ENCODE measurements at regions not wholly inside any gene's neighbourhood (a gene's known extent, or its start where the extent isn't known, plus 50 kb on each side); places are given as distances from the start of the nearest gene placed in this dataset.

DNA sequence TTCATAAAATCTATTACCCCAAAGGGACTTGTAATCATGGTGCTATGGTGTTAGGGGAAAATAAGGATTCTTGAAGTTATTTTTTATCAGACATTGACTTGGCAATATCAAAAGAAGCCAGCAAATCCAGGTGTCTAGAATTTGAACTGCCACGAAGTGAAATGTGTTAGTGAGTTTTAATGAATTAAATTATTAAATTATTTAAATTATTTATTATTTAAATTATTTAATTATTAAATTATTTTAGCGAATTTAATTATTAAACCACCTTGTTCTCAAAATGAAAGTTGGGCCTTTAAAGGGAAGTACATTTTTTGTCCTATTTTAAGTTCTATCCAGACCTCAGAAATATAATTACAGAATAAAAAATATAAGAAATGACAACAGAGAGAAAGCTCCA lies 332.6 kb upstream of the SMC2 start:
- DNase-seq (ENCODE audit: low spot score) = no peak

DNA sequence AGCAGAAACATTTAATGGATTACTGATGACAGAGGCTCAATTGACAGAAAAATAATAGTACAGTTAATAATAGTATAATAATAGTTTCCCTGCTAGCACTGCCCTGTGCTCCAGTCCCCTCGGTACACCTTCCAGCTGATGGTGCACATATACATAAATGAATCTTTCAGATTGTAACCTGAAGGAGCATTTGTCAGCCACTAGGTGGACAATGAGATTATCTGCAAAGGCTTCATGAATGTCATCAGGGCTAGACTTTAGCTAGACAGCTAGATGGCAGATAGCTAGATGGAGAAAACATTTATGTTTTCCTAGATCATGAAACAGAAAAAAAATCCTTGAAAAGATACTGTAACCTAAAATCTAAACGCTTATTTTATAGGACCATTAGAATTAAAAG lies 304.4 kb upstream of the SMC2 start:
- no peak for DNase-seq (ENCODE audit: low spot score)

DNA sequence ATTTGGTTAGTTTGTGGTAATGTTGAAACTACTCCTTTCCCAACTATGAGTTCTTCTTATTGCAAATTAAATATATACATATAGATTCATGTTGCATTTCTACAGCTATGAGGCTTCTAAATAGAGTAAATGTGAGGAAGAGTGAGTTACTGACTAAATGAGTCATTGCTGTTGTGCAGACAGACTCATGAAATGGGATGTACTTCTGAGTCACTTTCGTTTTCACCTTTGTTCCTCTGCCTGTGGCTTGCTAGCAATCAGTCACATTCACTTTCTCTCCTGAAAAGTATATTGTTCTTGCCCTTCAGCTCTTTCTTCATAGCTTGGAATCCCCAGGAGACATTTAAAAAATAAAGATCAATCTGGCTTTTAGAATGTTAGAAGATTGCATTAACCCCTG lies 295.5 kb upstream of the SMC2 start:
- peak; percentile 89 for DNase-seq (ENCODE audit: low spot score)

DNA sequence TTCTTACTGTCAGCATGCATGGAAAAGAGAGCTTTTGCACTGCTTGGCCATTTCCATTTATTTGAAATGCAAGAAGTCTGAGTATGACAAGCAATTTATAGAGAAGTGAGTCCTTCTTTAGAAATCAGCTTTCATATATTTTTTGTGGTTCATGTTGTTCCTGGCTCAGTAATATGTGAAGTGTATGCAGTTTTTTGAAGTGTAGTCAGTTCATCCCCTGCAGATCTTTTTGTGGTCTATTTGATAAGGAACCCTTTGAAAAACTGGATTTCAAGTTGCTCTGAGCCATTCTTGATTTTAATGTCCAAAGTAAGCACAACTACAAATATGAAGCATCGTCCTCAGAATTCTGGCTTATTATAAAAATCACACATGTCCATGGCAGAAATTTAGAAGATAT lies 294.1 kb upstream of the SMC2 start:
- no peak for DNase-seq (ENCODE audit: low spot score)

DNA sequence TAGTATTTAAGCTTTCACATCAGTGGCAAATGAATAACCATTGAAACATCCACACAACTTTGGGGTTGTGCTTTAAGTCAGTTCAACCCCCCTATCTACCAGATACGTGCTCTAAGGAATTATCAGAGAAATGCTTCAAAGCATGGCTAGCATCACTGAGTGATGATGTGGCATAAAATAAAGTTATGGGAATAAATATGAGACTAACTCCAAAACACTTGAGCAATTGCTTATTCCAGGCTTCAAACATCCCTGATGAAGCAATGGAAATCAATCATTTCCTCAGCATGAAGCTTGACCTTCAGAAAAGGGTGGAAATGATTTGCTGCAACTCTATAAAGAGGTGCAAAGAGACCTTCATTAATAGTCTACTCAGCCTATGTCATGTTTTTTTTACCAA lies 292.0 kb upstream of the SMC2 start:
- DNase-seq (ENCODE audit: low spot score) = no peak

DNA sequence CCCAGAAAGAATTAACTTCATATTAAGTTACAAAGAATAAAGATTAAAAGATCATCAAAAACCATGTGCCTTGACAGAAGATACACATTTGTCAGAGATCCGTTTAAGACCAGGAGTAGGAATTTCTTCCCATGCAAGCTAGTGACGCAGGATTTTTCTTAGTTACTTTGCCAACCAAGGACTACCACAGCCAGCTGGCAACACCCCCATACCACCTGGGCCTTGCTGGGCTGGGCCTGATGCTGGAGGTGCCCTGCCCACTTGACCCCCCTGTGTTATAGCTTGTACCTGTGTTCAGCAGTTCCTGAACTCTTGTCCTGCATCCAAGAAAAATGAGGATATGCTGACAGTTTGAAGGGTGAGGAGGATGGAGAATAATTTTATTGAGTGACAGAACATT lies 290.9 kb upstream of the SMC2 start:
- DNase-seq (ENCODE audit: low spot score) = no peak

DNA sequence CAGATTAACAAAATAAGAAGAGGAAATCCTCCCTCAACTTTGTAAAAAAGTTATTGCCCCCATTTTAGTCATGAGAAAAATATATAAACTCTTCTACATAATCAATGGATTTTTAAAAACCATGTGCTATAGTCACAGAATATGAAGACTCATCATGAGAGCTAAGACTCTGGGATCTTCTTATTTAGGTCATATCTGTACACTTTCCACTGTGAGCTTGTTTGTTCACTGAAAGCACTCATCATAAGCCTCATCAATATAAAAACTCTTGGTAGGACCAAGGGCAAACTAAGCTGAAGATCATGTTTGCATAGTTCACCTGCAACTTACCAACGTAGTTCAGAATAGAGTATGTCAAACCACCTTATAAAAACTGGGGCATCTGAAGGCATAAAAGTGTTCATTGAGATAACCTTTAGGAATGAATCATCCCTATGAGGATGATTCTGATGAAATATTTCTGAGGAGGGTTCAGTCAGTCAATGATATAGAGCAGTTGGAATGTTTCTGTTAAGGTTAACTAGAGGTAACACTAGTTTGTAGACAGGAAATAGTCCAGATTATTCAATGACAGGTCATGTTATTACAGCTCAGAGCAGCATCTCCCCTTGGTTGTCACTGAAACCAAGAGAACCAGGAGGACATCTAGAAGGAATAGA lies 289.9 kb upstream of the SMC2 start:
- peak; percentile 94 for DNase-seq (ENCODE audit: low spot score)

DNA sequence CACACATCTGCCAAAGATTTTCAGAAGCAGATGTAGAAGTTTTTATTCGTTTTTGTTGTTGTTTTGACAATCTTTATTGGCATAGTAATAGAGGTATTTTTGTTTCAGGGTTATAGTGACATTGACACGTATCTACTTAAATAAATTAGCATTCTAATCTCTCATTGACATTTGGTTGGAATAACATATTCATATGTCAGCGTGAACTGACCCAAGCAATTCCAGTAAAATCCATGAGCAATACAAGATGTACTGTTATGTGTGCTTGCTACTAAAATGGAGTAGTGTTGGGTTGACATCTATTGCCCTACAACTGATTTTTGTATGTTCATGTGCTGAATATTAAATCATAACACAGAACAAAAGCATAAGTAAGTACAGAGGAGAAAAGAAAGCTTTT lies 284.4 kb upstream of the SMC2 start:
- no peak for DNase-seq (ENCODE audit: low spot score)

DNA sequence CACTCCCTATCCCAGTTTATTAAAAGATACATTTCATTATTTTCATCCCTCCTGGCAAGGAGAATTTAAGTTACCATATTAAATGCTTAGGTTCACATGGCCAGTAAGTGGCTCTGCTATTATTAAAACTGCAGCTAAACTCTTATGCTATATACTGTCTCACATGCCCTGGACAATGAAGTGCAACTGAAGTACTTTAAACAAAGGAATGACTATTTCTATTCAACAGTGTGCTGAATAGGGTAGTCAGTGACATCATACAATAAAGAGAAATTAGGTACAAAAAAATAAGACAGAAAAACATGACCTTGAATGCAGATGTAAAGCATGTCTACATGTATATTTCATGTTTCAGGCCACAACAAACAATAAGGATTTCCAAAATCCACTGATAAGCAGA lies 282.6 kb upstream of the SMC2 start:
- no peak for DNase-seq (ENCODE audit: low spot score)

DNA sequence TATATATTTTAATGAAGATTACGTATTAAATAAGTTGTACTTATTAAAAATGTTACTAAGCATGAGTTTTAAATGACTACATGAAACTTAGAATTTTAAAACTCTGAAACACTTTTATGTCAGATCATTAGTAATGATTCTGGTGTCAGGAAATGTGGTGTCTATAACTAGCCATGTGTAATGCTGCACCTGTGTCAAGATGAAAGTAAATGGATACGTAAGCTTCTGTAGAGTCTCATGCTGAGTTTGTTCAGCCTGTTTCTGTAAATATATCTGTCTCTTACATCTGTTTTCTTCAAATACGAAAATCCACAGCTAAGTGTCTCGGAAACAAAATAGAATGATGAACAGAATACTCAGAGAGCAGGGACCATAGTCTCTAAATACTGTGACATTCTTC lies 278.0 kb upstream of the SMC2 start:
- DNase-seq (ENCODE audit: low spot score) = no peak

DNA sequence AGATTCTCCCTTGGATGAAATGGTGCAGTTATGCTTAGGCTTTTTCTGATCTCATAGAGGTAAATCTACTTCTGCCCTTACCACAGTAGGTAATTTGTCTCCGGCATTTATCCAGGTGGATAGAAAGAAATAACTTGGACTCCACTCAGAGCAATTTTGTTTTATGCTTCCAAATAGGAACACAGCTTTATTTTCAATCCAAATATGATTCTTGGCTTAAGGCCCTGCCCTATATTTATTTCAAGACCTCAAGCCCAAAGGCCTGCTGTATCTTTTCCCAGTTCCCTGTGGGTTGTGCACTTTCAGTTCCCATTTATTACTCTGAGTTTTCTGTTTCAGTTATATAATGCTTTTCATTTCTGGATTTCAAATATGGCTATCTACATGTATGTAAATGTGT lies 274.2 kb upstream of the SMC2 start:
- no peak for DNase-seq (ENCODE audit: low spot score)

DNA sequence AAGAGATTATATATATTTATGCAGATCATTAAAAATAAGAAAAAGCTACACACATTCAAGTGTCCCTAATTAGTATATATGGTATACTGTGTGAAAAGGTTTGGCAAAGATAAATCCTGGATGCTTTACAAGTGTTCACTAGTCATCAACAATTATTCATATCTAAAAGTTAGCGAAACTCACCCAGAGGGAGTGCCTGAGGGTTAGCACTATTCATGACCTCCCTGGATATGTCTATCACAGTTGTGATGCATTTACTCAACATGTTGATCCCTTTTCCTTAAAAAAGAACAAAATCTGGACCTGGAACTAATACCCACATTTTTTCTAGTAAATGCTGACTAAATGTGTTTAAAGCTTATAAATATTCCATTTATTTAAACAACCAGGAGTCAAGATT lies 273.0 kb upstream of the SMC2 start:
- DNase-seq (ENCODE audit: low spot score) = no peak

DNA sequence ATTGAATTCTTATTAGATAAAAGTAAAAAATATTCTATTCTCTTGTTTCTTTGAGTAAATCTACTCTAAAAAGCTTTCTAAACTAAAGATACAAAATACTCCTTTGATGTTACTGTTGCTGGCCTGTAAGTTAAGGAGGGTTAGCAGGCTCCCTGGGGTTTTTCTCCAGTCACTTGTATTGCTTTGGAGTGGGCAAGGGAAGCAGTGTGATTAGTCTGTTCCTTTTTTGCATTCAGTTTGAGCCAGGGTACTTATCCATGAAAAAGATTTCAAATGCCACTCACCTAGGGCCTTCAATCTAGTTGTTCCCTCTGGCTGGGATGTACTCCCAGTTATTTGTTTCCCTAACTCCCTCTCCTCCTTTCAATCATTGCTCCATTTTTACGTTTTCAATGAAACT lies 256.2 kb upstream of the SMC2 start:
- DNase-seq (ENCODE audit: low spot score) = no peak

DNA sequence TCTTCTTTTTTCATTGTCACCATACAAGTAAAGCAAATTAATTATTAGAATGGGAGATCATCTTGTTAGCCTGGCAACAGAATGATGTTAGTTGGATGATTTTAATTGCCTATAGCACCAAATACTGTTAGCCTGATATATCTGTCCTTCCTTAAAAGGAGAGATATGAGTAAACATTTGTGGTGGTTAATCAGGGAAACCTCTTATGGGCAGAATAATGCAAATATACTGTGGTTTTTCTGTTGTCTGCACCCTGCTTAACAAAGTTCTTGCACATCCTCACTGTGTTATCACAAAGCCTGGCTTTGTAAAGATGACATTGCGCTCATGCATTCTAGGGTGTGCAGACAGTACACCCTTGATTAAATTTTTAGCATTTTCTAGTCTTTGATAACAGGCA lies 254.9 kb upstream of the SMC2 start:
- no peak for DNase-seq (ENCODE audit: low spot score)

DNA sequence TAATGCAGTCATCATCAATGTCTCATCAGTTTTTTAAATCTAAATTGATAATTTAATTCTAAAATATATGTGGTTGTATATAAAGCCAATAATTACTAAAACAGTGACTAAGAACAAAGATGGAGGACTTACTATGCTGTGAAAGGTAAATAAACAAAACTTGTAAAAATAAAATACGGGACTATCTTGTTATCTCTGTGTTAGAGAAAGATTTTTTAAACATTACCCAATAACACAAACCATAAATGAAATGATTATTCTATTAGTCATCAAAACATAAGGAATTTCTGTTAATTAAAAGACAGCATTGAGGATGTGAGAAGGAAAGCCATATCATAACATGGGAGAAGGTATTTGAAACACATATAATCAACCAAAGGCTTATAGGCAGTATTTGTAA lies 226.2 kb upstream of the SMC2 start:
- peak; percentile 4 for DNase-seq (ENCODE audit: low spot score)

DNA sequence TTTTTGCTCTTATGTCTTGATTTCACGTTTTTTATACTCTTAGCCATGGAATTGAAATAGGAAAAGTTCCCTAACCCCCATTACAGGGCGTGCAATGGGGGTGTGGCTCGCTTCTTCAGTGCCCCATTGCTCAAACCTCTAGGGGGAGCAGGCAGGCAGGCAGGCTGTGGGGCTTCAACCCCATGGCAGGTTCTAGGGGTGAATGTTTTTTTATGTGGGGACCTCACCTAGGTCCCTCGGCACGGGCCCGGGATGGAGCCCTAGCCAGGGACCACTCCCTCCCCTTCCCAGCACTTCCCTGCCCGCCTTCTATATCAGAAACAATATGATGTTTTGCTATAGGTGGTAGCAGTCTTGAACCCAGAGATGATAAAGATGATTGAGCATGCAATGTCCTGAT lies 221.3 kb upstream of the SMC2 start:
- DNase-seq (ENCODE audit: low spot score) = no peak

DNA sequence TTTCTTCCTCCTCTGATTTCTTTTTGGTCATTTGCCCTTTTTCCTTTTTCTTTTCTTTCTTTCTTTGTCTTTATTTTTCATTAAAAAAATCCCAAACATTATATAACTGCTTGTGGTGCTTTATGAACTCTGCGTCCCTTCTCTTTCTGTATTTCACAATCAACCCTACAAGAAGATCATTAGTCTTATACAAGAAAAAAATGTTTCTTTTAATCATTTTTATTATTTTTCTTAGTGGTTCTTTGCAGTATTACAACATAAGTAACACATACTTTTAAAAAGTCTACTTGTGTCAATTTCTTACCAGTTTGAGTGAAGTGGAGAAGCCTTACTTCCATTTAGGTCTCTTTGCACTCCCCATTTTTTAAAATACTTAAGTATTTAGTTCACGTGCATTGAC lies 212.7 kb upstream of the SMC2 start:
- DNase-seq (ENCODE audit: low spot score) = no peak

DNA sequence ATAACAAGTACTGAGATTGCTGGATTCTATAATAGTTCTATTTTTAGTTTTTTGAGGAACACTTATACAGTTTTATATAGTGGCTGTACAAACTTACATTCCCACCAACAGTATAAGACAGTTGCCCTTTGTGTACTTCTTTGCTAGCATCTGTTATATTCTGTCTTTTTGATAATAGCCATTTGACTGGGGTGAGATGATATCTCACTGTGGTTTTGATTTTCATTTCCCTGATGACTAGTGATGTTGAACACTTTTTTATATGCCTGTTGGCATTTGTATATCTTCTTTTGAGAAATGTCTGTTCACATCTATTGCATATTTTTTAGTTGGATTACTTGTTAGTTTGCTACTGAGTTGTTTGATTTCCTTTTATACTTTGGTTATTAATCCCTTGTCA lies 204.1 kb upstream of the SMC2 start:
- no peak for DNase-seq (ENCODE audit: low spot score)

DNA sequence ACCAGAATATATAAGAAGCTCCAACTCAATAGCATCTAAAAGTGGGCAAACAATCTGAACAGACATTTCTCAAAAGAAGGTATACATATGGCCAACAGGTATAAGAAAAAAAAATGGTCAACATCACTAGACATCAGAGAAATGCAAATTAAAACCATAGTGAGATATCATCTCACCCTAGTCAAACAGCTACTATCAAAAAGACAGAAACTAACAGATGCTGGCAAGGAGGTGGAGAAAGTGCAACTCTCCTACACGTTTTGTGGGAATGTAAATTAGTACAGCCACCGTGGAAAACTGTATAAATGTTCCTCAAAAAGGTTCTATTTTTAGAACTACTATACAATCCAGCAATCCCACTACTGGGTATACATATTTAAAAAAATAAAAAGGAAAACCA lies 199.9 kb upstream of the SMC2 start:
- no peak for DNase-seq (ENCODE audit: low spot score)

DNA sequence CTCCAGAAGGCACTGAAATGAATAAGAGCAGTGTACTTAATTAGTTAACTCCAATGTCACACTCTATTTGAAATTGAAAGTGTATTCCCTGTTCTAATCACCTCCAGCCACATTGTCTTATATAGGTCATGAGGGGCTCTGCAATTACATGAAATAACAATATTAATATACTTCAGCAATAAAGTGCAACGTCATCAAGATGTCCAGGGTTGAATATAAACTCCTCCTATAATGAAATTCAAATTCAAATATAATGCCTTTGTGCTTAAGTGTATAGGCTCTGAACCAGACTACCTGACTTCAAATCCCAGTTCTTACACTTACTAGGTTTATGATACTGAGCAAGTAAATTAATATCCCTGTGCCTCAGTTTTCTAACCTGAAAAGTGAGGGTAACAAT lies 195.6 kb upstream of the SMC2 start:
- no peak for DNase-seq (ENCODE audit: low spot score)

DNA sequence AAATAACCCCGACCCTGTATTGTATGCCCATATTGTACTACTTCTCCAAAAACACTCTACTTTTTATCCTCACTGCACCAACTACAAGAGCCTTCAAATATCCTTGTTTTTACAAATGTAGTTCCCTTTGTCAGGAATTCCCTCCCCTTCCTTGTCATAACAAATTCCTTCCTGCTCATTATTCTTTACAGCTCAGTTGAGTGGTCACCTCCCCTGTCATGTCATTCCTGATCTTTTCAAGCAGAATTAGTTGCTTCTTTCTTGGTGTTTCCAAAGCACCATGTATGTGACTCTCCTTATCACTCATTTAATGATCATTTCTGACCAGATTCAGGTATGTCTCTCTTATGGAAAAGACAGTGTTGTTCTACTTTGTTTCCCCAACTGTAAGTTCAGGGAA lies 194.2 kb upstream of the SMC2 start:
- DNase-seq (ENCODE audit: low spot score) = no peak

DNA sequence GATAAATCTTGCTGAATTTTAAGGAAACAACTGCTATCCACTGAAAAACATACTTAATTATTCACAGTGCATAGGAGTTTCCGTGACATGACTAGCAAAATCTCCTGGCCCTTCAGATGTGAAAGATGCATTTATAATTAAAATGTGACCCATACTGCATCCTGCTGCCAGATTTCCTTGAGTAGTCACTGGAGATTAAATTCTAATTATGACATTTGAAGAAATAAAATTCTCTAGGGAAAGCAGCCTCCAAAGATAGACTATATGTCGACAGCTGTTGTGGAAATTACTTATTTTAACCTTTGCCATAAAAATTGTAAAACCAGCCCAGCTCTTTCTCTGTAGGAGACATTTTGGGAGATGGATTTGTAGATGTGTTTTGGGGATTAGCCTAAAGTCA lies 193.6 kb upstream of the SMC2 start:
- DNase-seq (ENCODE audit: low spot score) = no peak

DNA sequence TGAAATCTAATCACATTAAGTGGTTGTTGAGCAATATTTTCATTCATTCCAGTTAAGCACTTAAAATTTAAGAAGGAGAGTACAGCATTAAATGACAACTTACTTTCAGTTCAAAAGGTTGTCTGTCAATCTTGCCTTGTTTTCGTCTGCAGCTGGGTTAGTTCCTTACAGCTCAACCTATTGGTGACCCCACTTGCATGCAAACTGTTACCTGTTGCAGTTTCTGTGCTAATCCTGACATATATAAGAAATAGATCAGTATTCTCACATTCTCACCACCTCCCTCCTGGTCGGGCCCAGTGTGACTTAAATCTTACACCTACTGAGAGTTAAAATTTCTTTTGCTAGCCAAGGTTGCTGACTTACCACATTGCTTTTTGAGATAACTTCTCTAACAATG lies 191.8 kb upstream of the SMC2 start:
- DNase-seq (ENCODE audit: low spot score) = no peak

DNA sequence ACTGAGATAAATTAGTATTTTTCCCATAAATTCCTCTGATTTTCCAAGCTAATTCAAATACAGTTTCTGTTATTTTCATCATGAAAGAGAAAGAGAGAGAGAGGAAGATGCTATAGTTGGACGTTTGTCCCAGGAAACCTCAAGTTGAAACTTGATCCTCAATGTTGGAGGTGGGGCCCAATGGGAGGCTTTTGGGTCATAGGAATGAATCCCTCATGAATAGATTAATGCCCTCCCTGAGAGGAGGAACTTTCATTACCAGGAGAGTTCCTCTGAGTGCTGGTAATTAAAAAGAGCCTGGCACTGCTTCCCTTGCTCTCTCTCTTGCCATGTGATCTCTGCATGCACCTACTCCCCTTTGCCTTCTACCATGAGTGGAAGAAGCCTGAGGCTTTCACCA lies 189.9 kb upstream of the SMC2 start:
- no peak for DNase-seq (ENCODE audit: low spot score)

DNA sequence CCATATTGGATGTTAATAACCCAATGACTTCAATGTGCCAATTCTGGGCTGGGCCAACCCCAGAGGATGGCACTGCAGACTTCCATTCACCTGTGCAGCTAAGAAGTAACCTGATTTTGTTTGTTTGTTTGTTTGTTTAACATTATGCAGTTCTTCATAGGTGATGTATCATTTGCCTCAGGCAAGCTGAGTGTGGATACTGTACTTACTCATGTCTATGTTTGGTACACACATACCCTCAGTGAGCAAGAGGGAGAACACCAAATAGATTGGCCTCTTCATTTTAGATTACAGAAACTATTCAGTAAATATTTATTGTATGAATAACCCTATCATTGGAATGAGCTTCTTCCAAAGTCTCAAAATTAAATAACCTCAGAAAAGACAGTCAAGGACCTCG lies 180.2 kb upstream of the SMC2 start:
- no peak for DNase-seq (ENCODE audit: low spot score)
